ENCODE measurements at regions not wholly inside any gene's neighbourhood (a gene's known extent, or its start where the extent isn't known, plus 50 kb on each side); places are given as distances from the start of the nearest gene placed in this dataset.

- no peak for TF ChIP-seq ARNTL (CRISPR knock-in tag; IDR thresholded peaks at IDR 0.05; ENCODE audit: borderline replicate concordance, low read depth)
- TF ChIP-seq CSDC2 (CRISPR knock-in tag; IDR thresholded peaks at IDR 0.05) = no peak
- no peak for TF ChIP-seq TCF4 (CRISPR knock-in tag; IDR thresholded peaks at IDR 0.05; ENCODE audit: borderline replicate concordance)
Observed at GRCh38 chr5:29795096-29795652, 1398.3 kb upstream of the CDH6 start (continued).

GRCh38 chr5:29794141-29794787, 1399.2 kb upstream of the CDH6 start:
- no peak for ATAC-seq

GRCh38 chr5:29790281-29790680, 1403.2 kb upstream of the CDH6 start:
- TF ChIP-seq TOX (CRISPR knock-in tag; IDR thresholded peaks at IDR 0.05; ENCODE audit: borderline replicate concordance) = no peak
- no peak for TF ChIP-seq OSR1 (CRISPR knock-in tag; IDR thresholded peaks at IDR 0.05)
- TF ChIP-seq CREB5 (CRISPR knock-in tag; IDR thresholded peaks at IDR 0.05; ENCODE audit: low read depth) = no peak
- no peak for ATAC-seq

More at GRCh38 chr5:29794141-29794787, 1399.2 kb upstream of the CDH6 start:
- no peak for TF ChIP-seq ZFP30 (CRISPR knock-in tag; IDR thresholded peaks at IDR 0.05)
- TF ChIP-seq SNAI2 (CRISPR knock-in tag; IDR thresholded peaks at IDR 0.05) = no peak
- no peak for TF ChIP-seq TCF4 (CRISPR knock-in tag; IDR thresholded peaks at IDR 0.05; ENCODE audit: borderline replicate concordance)
- no peak for TF ChIP-seq ZNF565 (CRISPR knock-in tag; conservative IDR thresholded peaks at IDR 0.05; ENCODE audit: low read depth)
- no peak for TF ChIP-seq TSHZ2 (CRISPR knock-in tag; IDR thresholded peaks at IDR 0.05)
- TF ChIP-seq GLIS3 (CRISPR knock-in tag; IDR thresholded peaks at IDR 0.05) = no peak
- TF ChIP-seq ZNF8 (CRISPR knock-in tag; IDR thresholded peaks at IDR 0.05) = no peak
- no peak for TF ChIP-seq ZNF70 (CRISPR knock-in tag; IDR thresholded peaks at IDR 0.05)
- TF ChIP-seq BACH2 (CRISPR knock-in tag; IDR thresholded peaks at IDR 0.05; ENCODE audit: borderline replicate concordance) = no peak

- ATAC-seq = no peak
- TF ChIP-seq RARB (CRISPR knock-in tag; IDR thresholded peaks at IDR 0.05) (no peak), PATZ1 (CRISPR knock-in tag; IDR thresholded peaks at IDR 0.05; ENCODE audit: borderline replicate concordance) (no peak), ZFP30 (CRISPR knock-in tag; IDR thresholded peaks at IDR 0.05) (no peak), GLIS3 (CRISPR knock-in tag; IDR thresholded peaks at IDR 0.05) (no peak), ZNF70 (CRISPR knock-in tag; IDR thresholded peaks at IDR 0.05) (no peak), ZFP3 (CRISPR knock-in tag; IDR thresholded peaks at IDR 0.05) (no peak), ISL1 (CRISPR knock-in tag; IDR thresholded peaks at IDR 0.05) (no peak), OSR1 (CRISPR knock-in tag; IDR thresholded peaks at IDR 0.05) (no peak), TOX (CRISPR knock-in tag; IDR thresholded peaks at IDR 0.05; ENCODE audit: borderline replicate concordance) (no peak), POU6F1 (CRISPR knock-in tag; IDR thresholded peaks at IDR 0.05; ENCODE audit: borderline replicate concordance, low read depth) (no peak), ZNF8 (CRISPR knock-in tag; IDR thresholded peaks at IDR 0.05) (no peak), TSHZ2 (CRISPR knock-in tag; IDR thresholded peaks at IDR 0.05) (no peak), CREB5 (CRISPR knock-in tag; IDR thresholded peaks at IDR 0.05; ENCODE audit: low read depth) (no peak), SNAI2 (CRISPR knock-in tag; IDR thresholded peaks at IDR 0.05) (no peak)
Observed at GRCh38 chr5:29780401-29780800, 1413.1 kb upstream of the CDH6 start.

All from SK-N-SH treated with all-trans-retinoic acid at 6 μM for 48 hours (cell line).